Islet of Langerhans (tissue), 1 donor: ENCODE measurements at regions not wholly inside any gene's neighbourhood (a gene's known extent, or its start where the extent isn't known, plus 50 kb on each side); places are given as distances from the start of the nearest gene placed in this dataset.

Source experiments
- FAIRE-seq: peaks from one replicate; lab custom pipeline; 2011; peaks lifted over from hg19 to GRCh38; lab: Jason Lieb, UNC

DNA sequence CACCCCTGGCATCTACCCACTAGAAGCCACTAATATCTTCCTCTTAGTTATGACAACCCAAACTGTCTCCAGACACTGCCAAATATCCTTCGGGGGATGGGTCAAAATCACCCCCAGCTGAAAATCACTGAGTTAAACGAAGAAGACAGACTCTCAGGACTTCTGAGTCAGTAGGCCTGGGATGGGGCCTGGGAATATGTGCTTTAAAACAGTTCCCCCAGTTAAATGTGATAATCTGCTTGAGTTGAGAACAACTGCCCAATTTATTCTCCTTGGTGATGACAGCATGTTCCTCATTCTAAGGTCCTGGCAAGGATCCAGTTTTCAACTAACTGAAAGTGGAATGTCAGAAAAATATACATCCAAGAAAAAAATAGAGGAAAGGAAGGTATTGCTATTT is 52.4 kb downstream of the CBLL2 start:
- FAIRE-seq: no peak

DNA sequence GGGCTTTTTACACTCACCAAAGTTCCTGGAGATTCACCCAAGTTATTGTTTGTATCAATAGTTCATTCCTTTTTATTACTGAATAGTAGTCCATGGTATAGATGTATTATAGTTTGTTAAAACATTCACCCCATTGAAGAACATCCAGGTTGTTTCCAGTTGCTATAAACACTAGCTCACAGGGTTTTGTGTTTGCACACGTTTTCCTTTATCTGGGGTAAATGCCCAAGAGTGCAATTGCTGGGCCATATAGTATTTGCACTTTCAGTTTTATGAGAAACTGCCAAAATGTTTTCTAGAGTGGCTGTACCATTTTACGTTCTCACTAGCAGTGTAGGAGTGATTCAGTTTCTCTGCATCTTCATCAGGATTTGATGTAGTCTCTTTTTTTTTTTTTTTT is 57.1 kb downstream of the CBLL2 start:
- no peak for FAIRE-seq

DNA sequence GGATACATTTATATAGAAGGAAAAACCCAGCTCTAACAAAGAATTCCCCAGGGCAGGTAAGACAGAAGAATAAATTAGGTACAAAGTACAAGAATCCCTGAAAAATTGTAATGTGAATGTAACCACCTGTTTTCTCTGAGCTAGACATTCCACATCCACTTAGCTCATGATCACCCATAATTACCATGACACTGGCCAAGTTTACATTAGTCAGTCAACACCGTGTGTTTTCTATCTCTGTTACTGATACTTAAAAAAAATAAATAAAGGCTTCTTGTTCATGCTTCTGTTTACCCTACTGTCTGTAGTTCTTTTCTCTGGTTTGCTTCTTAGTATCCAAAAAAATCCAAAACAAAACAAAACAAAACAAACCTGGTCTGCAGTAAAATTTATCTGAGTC is 66.0 kb downstream of the CBLL2 start:
- FAIRE-seq: peak; percentile 65

DNA sequence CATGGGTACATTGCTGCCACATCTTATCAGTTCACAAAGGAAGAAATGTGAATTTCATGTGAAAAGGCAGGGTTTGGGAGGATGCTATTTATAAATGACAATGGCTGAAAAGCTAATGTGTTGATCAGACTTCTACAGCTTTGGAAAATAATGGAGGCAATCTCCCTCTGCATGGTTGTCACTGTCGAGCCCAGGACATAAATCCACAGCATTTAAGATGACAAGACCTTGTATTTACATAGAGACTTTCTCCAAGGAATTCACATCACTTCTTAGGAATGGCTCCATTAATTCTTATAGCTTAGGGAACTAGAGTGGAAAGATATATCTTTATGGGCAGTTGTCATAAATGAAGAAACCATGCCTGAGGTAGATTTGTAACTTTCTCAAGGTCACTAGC is 66.7 kb downstream of the CBLL2 start:
- FAIRE-seq: no peak

DNA sequence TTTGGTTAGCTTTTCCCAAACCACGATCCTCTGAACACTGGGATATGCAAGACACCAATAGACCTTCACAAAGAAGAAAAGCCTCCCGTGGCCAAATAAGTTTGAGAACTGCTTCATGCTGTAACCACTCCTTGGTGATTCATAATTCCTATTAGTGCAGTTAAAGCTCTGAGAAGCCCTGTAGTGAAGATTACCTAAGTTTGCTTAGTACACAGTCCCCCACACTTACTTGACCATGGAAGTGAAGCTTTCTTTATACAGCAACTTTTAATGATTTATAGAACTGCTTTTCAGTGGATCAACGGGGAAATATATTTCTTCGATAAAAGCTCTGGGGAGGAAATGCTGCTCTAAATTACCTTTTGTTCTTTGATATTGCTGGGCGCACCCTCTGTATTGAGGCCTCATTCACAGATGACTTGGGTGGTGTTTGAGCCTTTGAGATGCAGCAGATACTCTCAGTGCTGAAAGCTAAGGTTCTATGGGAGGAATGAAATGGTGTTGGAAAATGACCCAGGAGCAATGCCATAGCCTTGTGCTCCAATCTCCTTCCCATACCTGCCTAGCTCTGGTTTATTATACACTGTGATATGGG is 67.4 kb downstream of the CBLL2 start:
- no peak for FAIRE-seq

DNA sequence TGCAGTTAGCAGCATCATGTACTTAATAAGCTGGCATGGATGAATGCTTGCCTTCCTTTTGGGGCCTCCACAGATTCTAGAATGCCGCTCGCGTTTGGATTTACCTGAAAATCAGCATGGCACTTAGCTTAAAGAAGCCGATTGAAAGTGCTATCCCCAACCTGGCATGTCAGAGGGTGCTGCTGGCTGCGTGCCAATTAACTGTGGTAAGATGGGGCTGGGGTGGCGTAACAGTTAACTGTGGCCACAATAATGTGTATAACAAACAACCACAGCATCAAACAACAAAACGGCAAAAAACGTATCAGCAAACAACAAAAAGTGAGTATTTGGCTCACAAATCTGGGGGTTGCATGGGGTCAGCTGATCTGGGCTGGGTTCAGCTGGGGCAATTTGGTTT is 70.5 kb downstream of the CBLL2 start:
- FAIRE-seq: no peak

DNA sequence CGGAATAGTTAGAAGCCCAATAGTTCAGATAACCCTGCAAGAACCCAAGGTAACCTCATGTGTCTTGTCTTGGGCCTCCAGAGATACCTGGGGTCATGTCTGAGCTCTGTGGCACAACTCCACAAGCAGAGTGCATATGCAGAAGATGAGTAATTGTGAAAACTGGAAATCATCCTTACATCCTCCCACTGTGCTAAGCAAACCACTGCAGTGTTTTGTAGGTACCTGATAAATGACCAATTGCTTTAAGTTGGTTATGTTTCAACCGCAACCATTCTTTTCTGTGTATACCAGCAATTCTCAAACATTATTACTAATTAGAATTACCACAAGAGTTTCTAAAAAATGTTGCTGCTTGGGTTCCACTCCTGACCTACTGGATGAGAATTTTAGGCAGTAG is 73.2 kb downstream of the CBLL2 start:
- FAIRE-seq: no peak

DNA sequence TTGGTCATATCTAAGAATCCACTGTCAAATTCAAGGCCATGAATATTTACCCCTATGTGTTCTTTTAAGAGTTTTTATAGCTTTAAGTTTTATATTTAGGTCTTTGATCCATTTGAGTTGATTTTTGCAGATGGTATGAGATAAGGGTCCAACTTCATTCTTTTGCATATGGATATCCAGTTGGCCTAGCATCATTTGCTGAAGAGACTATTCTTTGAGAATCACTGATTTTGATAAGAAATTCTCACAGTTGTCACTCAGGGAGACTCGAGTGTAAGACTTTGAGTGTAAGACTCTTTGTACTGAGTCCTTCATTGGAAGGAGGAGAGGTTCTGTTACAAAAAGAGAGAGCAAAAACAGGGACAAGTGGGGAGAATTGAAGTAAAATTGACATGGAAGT is 74.8 kb downstream of the CBLL2 start:
- FAIRE-seq: no peak

DNA sequence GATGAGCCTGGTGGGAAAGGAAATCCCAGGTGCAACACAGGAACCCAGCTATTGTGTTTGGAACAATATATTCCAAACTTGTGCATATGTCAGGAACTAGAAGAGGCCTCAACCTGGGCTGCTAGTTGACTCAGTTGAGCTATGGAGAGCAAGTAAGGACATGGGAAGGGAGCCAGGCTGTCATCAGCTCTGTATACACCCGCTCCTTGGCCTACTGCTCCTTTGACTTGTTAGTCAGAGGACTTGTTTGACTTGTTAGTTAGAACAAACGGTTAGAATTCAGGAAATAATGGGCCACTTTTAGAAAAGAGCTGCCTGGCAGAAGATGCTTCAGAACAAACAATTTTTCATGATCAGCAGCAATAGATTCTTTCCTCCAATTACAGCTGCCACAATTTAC is 76.4 kb downstream of the CBLL2 start:
- no peak for FAIRE-seq

DNA sequence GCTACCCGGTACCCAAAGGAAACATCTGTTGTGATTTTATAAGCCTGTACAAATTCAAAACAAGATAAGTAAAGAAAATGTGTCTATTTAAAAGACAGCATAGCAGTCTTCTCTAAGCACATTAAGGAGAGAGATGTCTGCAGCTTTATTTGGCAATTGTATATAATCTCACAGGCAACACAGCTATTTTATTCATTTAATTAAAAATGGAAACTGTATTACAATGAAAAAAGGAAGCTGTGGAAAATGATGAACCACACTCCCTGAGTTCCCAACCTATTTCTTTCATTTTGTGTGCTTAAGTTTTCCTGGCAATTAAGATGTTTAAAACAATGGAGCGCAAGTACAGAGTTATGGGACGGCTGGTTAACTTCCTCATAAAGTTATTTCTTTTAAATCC is 78.4 kb downstream of the CBLL2 start:
- FAIRE-seq: no peak

DNA sequence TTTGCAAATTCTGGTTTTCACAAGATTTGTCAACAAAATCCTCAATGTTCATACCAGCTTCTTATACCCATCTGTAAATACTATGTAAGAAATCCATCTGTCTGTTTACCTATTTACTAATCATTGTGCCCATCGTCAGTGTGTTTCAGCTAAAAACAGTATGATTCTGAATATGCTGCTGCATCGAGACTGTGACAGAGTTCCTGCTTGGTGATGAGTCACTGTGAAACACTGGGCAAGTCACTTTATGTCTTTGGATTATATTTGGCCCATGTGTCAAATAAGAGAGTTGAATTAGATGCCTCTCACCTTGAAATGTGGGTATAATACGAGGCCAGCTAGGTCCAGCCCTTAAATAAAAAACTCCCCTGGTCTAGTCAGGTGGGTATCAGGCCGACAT is 79.3 kb downstream of the CBLL2 start:
- no peak for FAIRE-seq

DNA sequence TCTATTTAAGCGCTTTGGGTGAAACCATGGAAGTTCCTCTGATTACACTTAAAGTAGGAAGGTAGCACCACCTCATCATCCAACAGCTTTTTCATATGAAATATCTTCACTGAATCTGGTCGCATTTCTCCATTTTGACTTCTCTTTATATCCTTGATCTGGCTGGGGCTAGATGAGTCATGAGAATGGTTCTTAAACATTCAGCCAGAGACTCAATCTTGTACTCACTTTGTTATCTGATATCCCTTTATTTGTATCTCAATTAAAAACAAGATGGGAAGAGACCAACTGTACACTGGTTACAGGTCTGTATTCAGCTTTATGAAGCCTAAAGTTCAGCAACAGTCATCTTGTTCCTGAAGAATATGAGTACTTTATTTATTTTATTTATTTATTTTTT is 84.9 kb downstream of the CBLL2 start:
- FAIRE-seq: no peak

DNA sequence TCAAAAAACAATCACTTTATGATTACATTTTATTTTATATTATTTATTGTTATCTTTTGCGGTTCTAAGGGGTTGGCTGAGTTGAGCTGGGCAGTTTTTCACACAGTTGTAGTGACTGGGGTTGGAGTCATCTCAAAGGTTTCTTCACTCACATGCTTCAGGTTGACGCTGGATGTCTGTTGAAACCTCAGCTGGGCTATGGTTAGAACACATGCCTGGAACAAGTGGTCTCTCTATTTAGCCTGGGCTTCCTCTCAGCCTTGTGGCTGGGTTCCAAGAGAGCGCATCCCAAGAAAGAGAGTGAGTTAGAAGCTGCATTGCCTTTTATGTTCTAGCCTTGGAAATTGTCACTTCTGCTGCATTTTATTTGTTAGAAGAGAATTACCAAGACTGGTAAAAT is 87.4 kb downstream of the CBLL2 start:
- FAIRE-seq: no peak

DNA sequence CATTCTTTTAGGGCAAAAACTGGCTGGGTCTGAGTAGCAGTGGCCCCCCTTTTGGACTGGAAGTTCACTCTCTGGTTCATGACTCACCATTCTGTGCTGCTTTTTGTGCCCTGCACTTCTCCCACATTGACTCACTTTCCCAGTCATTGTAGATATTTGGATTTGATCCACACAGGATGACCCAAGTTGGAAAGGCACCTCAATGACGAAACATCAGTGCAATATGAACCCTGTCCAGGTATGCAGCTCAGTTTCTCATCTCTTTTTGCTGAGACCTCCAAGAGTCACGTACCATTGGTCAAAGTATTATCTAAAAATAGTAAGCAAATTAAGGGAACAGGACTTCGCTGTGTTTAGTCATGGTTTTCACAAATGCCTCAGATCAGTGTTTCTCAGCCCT is 92.7 kb downstream of the CBLL2 start:
- no peak for FAIRE-seq

DNA sequence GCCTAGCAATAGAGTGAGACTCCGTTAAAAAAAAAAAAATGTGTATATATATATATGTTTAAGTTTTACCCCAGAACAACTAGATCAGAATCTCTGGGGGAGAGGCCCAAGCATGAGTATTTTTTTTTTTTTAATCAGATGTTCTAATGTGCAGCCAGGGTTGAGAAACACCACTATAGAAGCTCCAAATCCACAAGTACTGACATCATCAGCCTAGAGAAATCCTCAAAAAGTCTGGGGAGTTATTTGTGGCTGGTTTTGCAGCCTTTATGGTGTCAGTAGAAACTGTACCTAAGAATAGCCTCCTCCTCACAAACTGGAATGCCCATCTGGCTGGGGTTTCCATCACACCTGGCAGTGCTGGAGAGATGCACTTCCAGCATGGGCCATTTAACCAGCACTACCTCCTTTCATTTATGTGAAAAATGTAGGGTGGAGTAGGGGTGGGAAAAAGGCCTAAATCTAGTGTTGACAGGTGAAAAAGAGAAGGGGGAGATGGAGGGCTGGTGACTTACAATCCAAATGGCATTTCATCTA is 93.5 kb downstream of the CBLL2 start:
- no peak for FAIRE-seq

DNA sequence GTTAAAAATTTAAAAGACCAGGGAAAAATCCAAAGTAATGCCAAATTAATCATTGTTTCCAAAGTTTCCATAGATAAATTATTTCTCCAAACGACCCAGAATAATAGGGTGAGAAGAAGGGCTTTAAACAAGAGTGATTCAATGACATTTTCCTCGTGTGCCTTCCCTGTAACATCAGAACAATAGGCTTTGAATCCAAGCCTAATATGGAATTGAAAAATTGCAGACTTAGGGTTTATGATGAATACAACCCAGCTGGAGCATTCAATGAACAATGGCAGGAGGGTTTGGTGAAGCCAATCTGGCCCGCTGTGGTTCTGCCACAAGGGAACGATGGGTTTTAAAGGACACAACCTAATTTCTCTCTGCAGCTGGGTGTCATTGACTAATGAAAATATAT is 94.2 kb downstream of the CBLL2 start:
- FAIRE-seq: no peak

DNA sequence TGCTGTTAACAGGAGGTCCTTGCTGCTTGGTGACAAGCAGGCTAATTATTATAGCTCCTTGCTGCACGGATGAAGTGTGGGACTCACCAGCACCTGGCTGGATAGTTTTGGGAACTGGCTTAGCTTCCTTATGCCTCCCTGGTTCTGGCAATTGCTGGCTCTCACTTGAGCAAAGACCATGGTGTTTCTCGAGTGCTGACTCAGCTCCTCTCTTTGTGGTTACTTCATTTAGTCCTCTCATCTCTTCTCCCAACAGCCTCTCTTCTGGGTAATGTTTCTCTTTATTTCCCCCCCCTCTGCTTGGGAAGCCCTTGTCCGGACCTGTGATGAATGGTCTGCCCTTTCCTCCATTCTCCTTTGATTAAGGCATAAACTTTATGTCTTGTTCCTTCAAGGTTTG is 100.4 kb downstream of the CBLL2 start:
- no peak for FAIRE-seq

DNA sequence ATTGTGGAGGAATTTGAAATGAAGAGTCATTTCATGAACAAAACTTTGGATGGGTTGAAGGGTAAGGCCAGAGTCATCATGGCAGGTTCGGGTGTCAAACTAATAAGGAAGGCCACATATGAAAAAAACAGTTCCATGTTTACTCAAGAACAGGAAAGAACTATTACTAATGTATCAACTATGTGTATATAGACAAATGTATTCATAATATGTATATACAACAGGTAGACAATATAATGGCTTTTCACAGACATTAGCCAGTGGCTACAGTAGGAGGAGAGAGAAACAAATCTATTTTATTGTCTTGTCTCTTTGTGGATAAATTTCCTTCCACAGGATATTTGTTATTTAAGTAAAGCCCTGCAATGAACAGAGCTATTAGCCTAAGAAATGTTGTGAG is 101.1 kb downstream of the CBLL2 start:
- FAIRE-seq: no peak

DNA sequence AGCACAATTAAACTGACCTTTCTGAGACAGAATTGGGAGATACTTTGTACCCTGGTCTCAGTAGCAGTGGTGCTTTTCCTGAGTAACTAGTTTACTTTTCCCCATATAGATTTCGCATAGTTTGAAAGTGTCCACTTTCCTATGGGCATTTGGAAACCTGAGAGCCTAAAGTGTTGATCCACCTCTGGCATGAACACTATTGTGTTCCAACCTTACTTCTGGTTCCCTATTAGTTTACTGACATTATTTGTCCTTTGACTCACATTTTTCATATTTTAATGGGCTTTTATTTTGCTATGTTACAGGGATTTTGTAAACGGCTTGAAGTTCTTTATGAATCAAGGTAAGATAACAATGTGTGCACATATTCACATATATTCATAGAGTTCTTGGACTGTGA is 103.7 kb downstream of the CBLL2 start:
- FAIRE-seq: no peak

DNA sequence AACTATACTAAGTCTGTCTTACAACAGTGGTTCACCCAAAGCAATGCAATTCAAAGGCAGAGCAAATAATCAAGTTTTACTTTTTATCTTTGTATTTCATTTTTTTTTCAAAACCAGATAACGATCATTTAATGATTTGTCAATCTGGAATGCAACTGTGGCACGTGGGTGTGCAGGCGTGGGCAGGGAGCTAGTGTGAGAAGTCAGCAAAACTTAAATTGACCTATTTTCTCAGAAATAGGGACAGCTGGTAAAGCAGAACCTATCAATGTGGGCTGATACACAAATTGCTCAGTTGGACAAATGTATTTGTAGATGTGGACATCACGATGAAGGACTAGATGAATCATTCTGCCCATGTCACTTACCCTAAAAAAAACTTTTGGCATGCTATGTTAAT is 105.6 kb downstream of the CBLL2 start:
- FAIRE-seq: no peak

DNA sequence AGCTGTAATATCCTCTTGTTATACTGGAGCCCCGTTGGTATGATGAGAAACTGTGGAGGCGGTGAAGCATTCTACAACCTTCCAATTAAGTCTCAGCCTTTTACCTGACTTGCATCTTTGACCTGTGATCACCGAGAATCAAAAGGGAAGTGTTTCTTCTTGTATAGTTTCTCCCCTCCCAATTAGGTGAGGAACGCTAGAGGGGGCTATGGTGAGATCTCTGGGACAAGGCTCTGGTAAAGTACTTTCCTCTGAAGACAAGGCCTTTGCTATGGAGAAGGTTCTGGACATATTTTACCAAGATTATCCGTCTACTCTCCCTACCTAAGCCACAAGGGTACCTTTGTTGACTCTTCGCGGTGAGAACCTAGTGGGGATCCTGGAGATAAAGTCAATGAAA is 111.3 kb downstream of the CBLL2 start:
- FAIRE-seq: no peak

DNA sequence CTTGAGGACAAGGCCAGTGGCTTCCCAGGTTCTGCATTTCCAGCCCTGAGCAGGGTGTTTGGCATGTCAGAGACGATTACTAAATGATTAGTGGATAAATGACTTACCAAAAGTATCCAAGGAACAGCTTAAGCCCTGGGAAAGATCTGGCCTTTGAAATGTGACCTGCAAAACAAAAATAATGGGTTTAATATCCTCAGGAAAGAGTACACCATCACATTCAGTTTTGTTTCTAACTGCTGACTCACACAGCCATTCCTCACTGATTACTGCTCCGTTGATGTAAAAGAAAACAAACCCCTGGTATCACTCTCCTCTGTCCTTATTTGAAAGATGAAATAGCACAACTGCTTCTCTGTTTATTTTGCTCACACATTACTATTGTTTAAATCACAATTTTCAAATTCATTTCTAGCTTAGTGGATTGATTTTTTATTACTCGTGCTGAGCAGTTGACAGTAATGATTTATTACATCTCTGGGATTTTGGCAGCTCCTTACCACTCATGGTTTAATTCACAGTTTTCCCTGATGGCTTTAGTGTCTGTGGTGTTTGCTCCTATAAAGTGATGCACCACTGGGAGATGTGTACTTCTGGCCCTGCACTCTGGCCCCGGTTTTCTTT is 117.0 kb downstream of the CBLL2 start:
- no peak for FAIRE-seq

DNA sequence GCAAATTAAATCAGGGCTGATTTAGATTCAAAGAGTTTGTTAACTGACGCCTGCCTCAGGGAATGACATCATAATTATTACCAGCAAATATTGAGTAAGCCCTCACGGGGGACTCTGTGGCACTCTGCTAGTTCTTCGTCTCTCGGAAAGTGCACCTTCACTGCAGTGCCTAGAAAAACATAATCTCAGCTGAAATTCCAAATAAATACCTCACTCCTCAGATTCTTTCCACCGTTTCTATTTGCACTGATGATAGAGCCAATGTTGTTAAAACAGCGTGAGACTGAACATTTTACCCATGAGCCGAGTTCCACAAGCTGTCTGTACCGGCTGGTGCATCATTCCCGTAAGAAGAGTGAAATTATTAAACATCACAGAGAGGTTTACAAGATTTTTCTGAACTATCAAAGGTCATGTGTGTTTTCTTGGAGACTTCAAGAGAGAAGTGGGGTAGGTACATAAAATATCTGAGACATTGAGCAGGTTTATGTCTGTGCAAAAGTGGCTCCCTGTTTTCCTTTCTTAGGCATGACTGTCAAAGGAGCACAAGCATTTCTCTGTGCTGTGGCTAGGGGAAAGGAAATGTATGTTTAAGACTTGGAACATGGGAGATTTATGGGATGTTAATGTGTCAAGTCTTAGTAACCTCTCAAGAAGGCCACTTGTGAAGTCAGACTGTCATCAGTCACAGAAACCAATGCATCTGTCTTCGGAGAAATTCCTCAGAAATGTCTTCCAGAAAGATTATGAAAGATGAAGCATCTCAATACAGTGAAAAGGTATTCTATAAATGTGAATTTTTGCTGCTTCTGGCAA is 119.6 kb downstream of the CBLL2 start:
- FAIRE-seq: peak; percentile 51

DNA sequence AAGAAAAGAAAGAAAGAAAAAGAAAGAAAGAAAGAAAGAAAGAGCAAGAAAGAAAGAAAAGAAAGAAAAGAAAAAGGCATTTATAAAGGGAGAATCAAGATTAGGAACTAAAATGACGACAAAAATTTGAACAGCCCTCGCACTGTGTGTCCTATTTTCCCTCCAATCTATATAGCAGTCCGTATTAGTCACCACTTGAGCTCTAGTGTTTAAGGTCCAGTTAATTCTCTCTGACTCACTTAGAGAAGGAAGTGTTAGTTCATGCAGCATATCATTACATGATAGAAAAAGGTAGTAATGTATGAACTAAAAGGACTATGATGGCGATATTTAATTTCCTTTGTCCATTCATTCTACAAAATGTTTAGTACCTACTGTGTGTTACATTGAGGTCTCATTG is 122.7 kb downstream of the CBLL2 start:
- FAIRE-seq: no peak
